ENCODE measurements at regions not wholly inside any gene's neighbourhood (a gene's known extent, or its start where the extent isn't known, plus 50 kb on each side); places are given as distances from the start of the nearest gene placed in this dataset.

- ChIA-PET CTCF (ENCODE audit: low intra/inter-chr PET ratio) (no interaction called here), POLR2A (interaction anchor here (1.1 kb wide), 1 partner anchor 119 kb away, joined by 3 read pairs; no protein-coding TSS in a partner anchor)
- Histone ChIP-seq H3K36me3 (ENCODE audit: control insufficient read depth, insufficient read depth, low read length) (no peaks in the 10 kb centered on the region), H3K9me1 (ENCODE audit: control insufficient read depth, insufficient read depth, low read length) (no peaks in the 10 kb centered on the region), H3K79me2 (ENCODE audit: control insufficient read depth, insufficient read depth, low read length) (no peaks in the 10 kb centered on the region), H3K4me3 (no peak overlapping the region), H3K27me3 (ENCODE audit: control insufficient read depth in 2 of 2, insufficient read depth in 2 of 2, low read length in 2 of 2) (peaks cover 8 to 46% of the 10 kb centered on the region in 2 experiments; a peak in 4 of 5 replicates), H4K20me1 (replicated peaks; ENCODE audit: control insufficient read depth, insufficient read depth, low read length) (peaks cover 9% of the 10 kb centered on the region; the same call in 1 of the 2 replicates), H2AFZ (ENCODE audit: low read depth, low read length) (no peak overlapping the region), H3K27ac (ENCODE audit: extremely low read depth, low read depth, low read length) (no peak overlapping the region), H3K4me2 (ENCODE audit: insufficient read depth, low read length) (no peak overlapping the region), H3K9me3 (replicated peaks; ENCODE audit: control insufficient read depth, insufficient read depth, low read depth, low read length) (no peaks in the 10 kb centered on the region), H3K9ac (ENCODE audit: insufficient read depth in 1 of 2, low read depth in 2 of 2, low read length in 2 of 2) (no peak overlapping the region), H3K4me1 (replicated peaks in 1 of 2; ENCODE audit: control insufficient read depth in 2 of 2, insufficient read depth in 2 of 2, low read length in 2 of 2) (no peaks in the 10 kb centered on the region)
- intact Hi-C loops (cut with micrococcal nuclease) (no loop called here), in situ Hi-C loops (cut with MboI) (no loop called here)
- no peak for DNase-seq (ENCODE audit: extremely low read depth in 1 of 4, low spot score in 3 of 4)
- no peak for FAIRE-seq
- under 1% methylated on average over 14 of the region's 16 CpGs for WGBS (ENCODE audit: insufficient coverage, low coverage, missing lambda C conversion rate)
- BruUV-seq (replicated peaks): no TSS peak
- ATAC-seq: no peak
- TF ChIP-seq MTA2 (IDR thresholded peaks at IDR 0.05; ENCODE audit: low read depth) (no peak), HNRNPLL (IDR thresholded peaks at IDR 0.05; ENCODE audit: low read depth, low read length, poor library complexity, severe bottlenecking) (no peak), ZNF212 (CRISPR knock-in tag; IDR thresholded peaks at IDR 0.05) (no peak), ZNF140 (CRISPR knock-in tag; IDR thresholded peaks at IDR 0.05) (no peak), ZNF280B (CRISPR knock-in tag; IDR thresholded peaks at IDR 0.05) (no peak), EHMT2 (IDR thresholded peaks at IDR 0.05) (no peak), ZNF609 (CRISPR knock-in tag; IDR thresholded peaks at IDR 0.05; ENCODE audit: borderline replicate concordance) (no peak)
Measured at GRCh38 chr11:119989159-119989821, 148.6 kb downstream of the TRIM29 start.

Data from K562 (cell line).